WERI-Rb-1 (cell line): ENCODE measurements at regions not wholly inside any gene's neighbourhood (a gene's known extent, or its start where the extent isn't known, plus 50 kb on each side); places are given as distances from the start of the nearest gene placed in this dataset.

Experiments used
- DNase-seq: peaks from one replicate; pipeline ENCODE4 v3.0.0-alpha.2; 2020
- H3K27ac ChIP-seq: fragments of 250-450 bp; sonication (Bioruptor Pico); 2 replicates; pipeline ENCODE4 v1.5.1; 2020; ENCODE audit warnings: mild to moderate bottlenecking, moderate library complexity
- H3K27me3 ChIP-seq: fragments of 250-450 bp; sonication (Bioruptor Pico); 2 replicates; pipeline ENCODE4 v1.5.1; 2021; ENCODE audit warnings: mild to moderate bottlenecking, low read depth, moderate library complexity; ENCODE audit not compliant: insufficient read depth, severe bottlenecking
- H3K36me3 ChIP-seq: fragments of 250-450 bp; sonication (Bioruptor Pico); 2 replicates; pipeline ENCODE4 v1.5.1; 2020; ENCODE audit warnings: mild to moderate bottlenecking, moderate library complexity
- H3K4me3 ChIP-seq: 2 replicates; pipeline ENCODE4 v1.5.1; 2011; ENCODE audit warnings: low read depth, mild to moderate bottlenecking, control low read depth, low read length
- H3K9me3 ChIP-seq: fragments of 250-450 bp; sonication (Bioruptor Pico); 2 replicates; pipeline ENCODE4 v1.5.1; 2021; ENCODE audit warnings: mild to moderate bottlenecking, moderate library complexity; ENCODE audit not compliant: severe bottlenecking
- CTCF ChIP-seq: IDR thresholded peaks from 2 replicates; pipeline ENCODE4 v1.5.1; 2011; ENCODE audit warnings: low read depth, mild to moderate bottlenecking, control low read depth, inconsistent platforms, low read length

- no peak for DNase-seq
- Histone ChIP-seq H3K27ac (no peak overlapping the region), H3K9me3 (no peaks in the 10 kb centered on the region), H3K36me3 (no peaks in the 10 kb centered on the region), H3K27me3 (no peaks in the 10 kb centered on the region), H3K4me3 (no peak overlapping the region)
- no peak for TF ChIP-seq CTCF
These were observed 209.5 kb downstream of the ZIC1 start for GRCh38 chr3:147618691-147619090.

- Histone ChIP-seq H3K27ac (no peak overlapping the region), H3K36me3 (no peaks in the 10 kb centered on the region), H3K4me3 (no peak overlapping the region), H3K27me3 (no peaks in the 10 kb centered on the region), H3K9me3 (no peaks in the 10 kb centered on the region)
- no peak for TF ChIP-seq CTCF
- no peak for DNase-seq
These were observed 210.9 kb downstream of the ZIC1 start for GRCh38 chr3:147619921-147620560.

GRCh38 chr3:147620906-147621305 is 211.7 kb downstream of the ZIC1 start:
- no peaks in the 10 kb centered on the region for H3K36me3 ChIP-seq
- H3K27me3 ChIP-seq = no peaks in the 10 kb centered on the region
- H3K4me3 ChIP-seq = no peak overlapping the region
- no peak for DNase-seq
- no peaks in the 10 kb centered on the region for H3K9me3 ChIP-seq
- TF ChIP-seq CTCF = no peak
- H3K27ac ChIP-seq = no peak overlapping the region

- peaks cover 4% of the 10 kb centered on the region for H3K9me3 ChIP-seq
- H3K4me3 ChIP-seq = no peak overlapping the region
- H3K27me3 ChIP-seq = no peaks in the 10 kb centered on the region
- H3K27ac ChIP-seq = no peak overlapping the region
- no peaks in the 10 kb centered on the region for H3K36me3 ChIP-seq
- TF ChIP-seq CTCF = no peak
- no peak for DNase-seq
These were observed 221.8 kb downstream of the ZIC1 start for GRCh38 chr3:147630921-147631415.

GRCh38 chr3:147640781-147641180 is 231.6 kb downstream of the ZIC1 start:
- Histone ChIP-seq H3K9me3 (peaks cover under 1% of the 10 kb centered on the region), H3K36me3 (no peaks in the 10 kb centered on the region), H3K27me3 (no peaks in the 10 kb centered on the region), H3K4me3 (no peak overlapping the region), H3K27ac (no peak overlapping the region)
- TF ChIP-seq CTCF = no peak
- no peak for DNase-seq

- no peak for TF ChIP-seq CTCF
- Histone ChIP-seq H3K4me3 (no peak overlapping the region), H3K27me3 (no peaks in the 10 kb centered on the region), H3K36me3 (no peaks in the 10 kb centered on the region), H3K27ac (no peak overlapping the region), H3K9me3 (no peaks in the 10 kb centered on the region)
- no peak for DNase-seq
These were observed 236.6 kb downstream of the ZIC1 start for GRCh38 chr3:147645761-147646160.
